ENCODE measurements at regions not wholly inside any gene's neighbourhood (a gene's known extent, or its start where the extent isn't known, plus 50 kb on each side); places are given as distances from the start of the nearest gene placed in this dataset.

GRCh38 chr4:54902976-54903375, 222.4 kb downstream of the KDR start:
- H3K27ac ChIP-seq (ENCODE audit: insufficient read depth, low read length, poor library complexity, severe bottlenecking) = no peak overlapping the region
- Mint-ChIP-seq H3K27ac (no peak overlapping the region), H3K27me3 (peaks cover 4% of the 10 kb centered on the region), H3K4me1 (no peaks in the 10 kb centered on the region), H3K36me3 (no peaks in the 10 kb centered on the region), H3K4me3 (no peak overlapping the region), H3K9me3 (peaks cover 0 to 11% (median 5%) of the 10 kb centered on the region in 7 donors)
- no peaks in the 10 kb centered on the region for H3K27me3 ChIP-seq (ENCODE audit: control insufficient read depth, insufficient read depth, low read length)
- no peaks in the 10 kb centered on the region for H3K4me1 ChIP-seq (ENCODE audit: control insufficient read depth, insufficient read depth, low read length, poor library complexity, severe bottlenecking)
- no peak for DNase-seq
- no peak overlapping the region for H3K4me3 ChIP-seq (ENCODE audit: low read depth, low read length)
- no peak for ATAC-seq (ENCODE audit: low read depth in 2 of 2)
- no peaks in the 10 kb centered on the region for H3K9me3 ChIP-seq (ENCODE audit: control insufficient read depth in 2 of 2, low read length in 2 of 2)
- H3K36me3 ChIP-seq (ENCODE audit: control insufficient read depth, insufficient read depth, low read length) = no peaks in the 10 kb centered on the region

GRCh38 chr4:54902271-54902670, 223.1 kb downstream of the KDR start:
- peaks cover 0 to 9% (median 3%) of the 10 kb centered on the region in 7 donors for H3K9me3 Mint-ChIP-seq
- no peak overlapping the region for H3K4me3 ChIP-seq (ENCODE audit: low read depth, low read length)
- no peak overlapping the region for H3K27ac Mint-ChIP-seq
- no peaks in the 10 kb centered on the region for H3K4me1 ChIP-seq (ENCODE audit: control insufficient read depth, insufficient read depth, low read length, poor library complexity, severe bottlenecking)
- DNase-seq (no peak), ATAC-seq (ENCODE audit: low read depth in 2 of 2) (no peak)
- no peak overlapping the region for H3K27ac ChIP-seq (ENCODE audit: insufficient read depth, low read length, poor library complexity, severe bottlenecking)
- no peaks in the 10 kb centered on the region for H3K27me3 ChIP-seq (ENCODE audit: control insufficient read depth, insufficient read depth, low read length)
- H3K4me3 Mint-ChIP-seq = no peak overlapping the region
- H3K27me3 Mint-ChIP-seq = peaks cover 4% of the 10 kb centered on the region
- no peaks in the 10 kb centered on the region for H3K36me3 ChIP-seq (ENCODE audit: control insufficient read depth, insufficient read depth, low read length)
- H3K36me3 Mint-ChIP-seq = no peaks in the 10 kb centered on the region
- no peaks in the 10 kb centered on the region for H3K9me3 ChIP-seq (ENCODE audit: control insufficient read depth in 2 of 2, low read length in 2 of 2)
- no peaks in the 10 kb centered on the region for H3K4me1 Mint-ChIP-seq

GRCh38 chr4:54901202-54901601, 224.2 kb downstream of the KDR start:
- H3K4me1 ChIP-seq (ENCODE audit: control insufficient read depth, insufficient read depth, low read length, poor library complexity, severe bottlenecking) = no peaks in the 10 kb centered on the region
- H3K4me3 Mint-ChIP-seq = no peak overlapping the region
- no peak overlapping the region for H3K27ac ChIP-seq (ENCODE audit: insufficient read depth, low read length, poor library complexity, severe bottlenecking)
- H3K27ac Mint-ChIP-seq = no peak overlapping the region
- no peaks in the 10 kb centered on the region for H3K9me3 ChIP-seq (ENCODE audit: control insufficient read depth in 2 of 2, low read length in 2 of 2)
- no peaks in the 10 kb centered on the region for H3K27me3 ChIP-seq (ENCODE audit: control insufficient read depth, insufficient read depth, low read length)
- H3K27me3 Mint-ChIP-seq = no peaks in the 10 kb centered on the region
- no peaks in the 10 kb centered on the region for H3K36me3 Mint-ChIP-seq
- H3K4me1 Mint-ChIP-seq = no peaks in the 10 kb centered on the region
- ATAC-seq (ENCODE audit: low read depth in 2 of 2) = no peak
- no peaks in the 10 kb centered on the region for H3K36me3 ChIP-seq (ENCODE audit: control insufficient read depth, insufficient read depth, low read length)
- DNase-seq = no peak
- H3K9me3 Mint-ChIP-seq = peaks cover 0 to 8% (median 2%) of the 10 kb centered on the region in 7 donors
- no peak overlapping the region for H3K4me3 ChIP-seq (ENCODE audit: low read depth, low read length)

GRCh38 chr4:54898656-54899340, 226.6 kb downstream of the KDR start:
- no peaks in the 10 kb centered on the region for H3K9me3 ChIP-seq (ENCODE audit: control insufficient read depth in 2 of 2, low read length in 2 of 2)
- no peaks in the 10 kb centered on the region for H3K4me1 ChIP-seq (ENCODE audit: control insufficient read depth, insufficient read depth, low read length, poor library complexity, severe bottlenecking)
- DNase-seq = no peak
- no peak overlapping the region for H3K4me3 Mint-ChIP-seq
- H3K27ac ChIP-seq (ENCODE audit: insufficient read depth, low read length, poor library complexity, severe bottlenecking) = no peak overlapping the region
- H3K4me1 Mint-ChIP-seq = no peaks in the 10 kb centered on the region
- H3K9me3 Mint-ChIP-seq = peaks cover 0 to 3% (median 2%) of the 10 kb centered on the region in 7 donors
- no peak for ATAC-seq (ENCODE audit: low read depth in 2 of 2)
- H3K4me3 ChIP-seq (ENCODE audit: low read depth, low read length) = no peak overlapping the region
- no peaks in the 10 kb centered on the region for H3K27me3 Mint-ChIP-seq
- no peak overlapping the region for H3K27ac Mint-ChIP-seq
- H3K27me3 ChIP-seq (ENCODE audit: control insufficient read depth, insufficient read depth, low read length) = no peaks in the 10 kb centered on the region
- H3K36me3 ChIP-seq (ENCODE audit: control insufficient read depth, insufficient read depth, low read length) = no peaks in the 10 kb centered on the region
- H3K36me3 Mint-ChIP-seq = no peaks in the 10 kb centered on the region

GRCh38 chr4:54898056-54898562, 227.3 kb downstream of the KDR start:
- no peaks in the 10 kb centered on the region for H3K27me3 ChIP-seq (ENCODE audit: control insufficient read depth, insufficient read depth, low read length)

GRCh38 chr4:54897590-54897989, 227.8 kb downstream of the KDR start:
- Histone ChIP-seq H3K27ac (ENCODE audit: insufficient read depth, low read length, poor library complexity, severe bottlenecking) (no peak overlapping the region), H3K36me3 (ENCODE audit: control insufficient read depth, insufficient read depth, low read length) (no peaks in the 10 kb centered on the region), H3K4me1 (ENCODE audit: control insufficient read depth, insufficient read depth, low read length, poor library complexity, severe bottlenecking) (no peaks in the 10 kb centered on the region), H3K27me3 (ENCODE audit: control insufficient read depth, insufficient read depth, low read length) (no peaks in the 10 kb centered on the region), H3K4me3 (ENCODE audit: low read depth, low read length) (no peak overlapping the region), H3K9me3 (ENCODE audit: control insufficient read depth in 2 of 2, low read length in 2 of 2) (no peaks in the 10 kb centered on the region)
- no peaks in the 10 kb centered on the region for H3K27me3 Mint-ChIP-seq
- H3K4me3 Mint-ChIP-seq = no peak overlapping the region
- H3K36me3 Mint-ChIP-seq = no peaks in the 10 kb centered on the region
- H3K27ac Mint-ChIP-seq = no peak overlapping the region
- DNase-seq = no peak
- ATAC-seq (ENCODE audit: low read depth in 2 of 2) = no peak
- peaks cover 0 to 4% (median 2%) of the 10 kb centered on the region in 7 donors for H3K9me3 Mint-ChIP-seq
- H3K4me1 Mint-ChIP-seq = no peaks in the 10 kb centered on the region

More at GRCh38 chr4:54898056-54898562, 227.3 kb downstream of the KDR start:
- DNase-seq (no peak), ATAC-seq (ENCODE audit: low read depth in 2 of 2) (no peak)
- no peak overlapping the region for H3K27ac Mint-ChIP-seq
- no peak overlapping the region for H3K4me3 ChIP-seq (ENCODE audit: low read depth, low read length)
- H3K4me1 ChIP-seq (ENCODE audit: control insufficient read depth, insufficient read depth, low read length, poor library complexity, severe bottlenecking) = no peaks in the 10 kb centered on the region
- H3K9me3 ChIP-seq (ENCODE audit: control insufficient read depth in 2 of 2, low read length in 2 of 2) = no peaks in the 10 kb centered on the region
- no peaks in the 10 kb centered on the region for H3K36me3 ChIP-seq (ENCODE audit: control insufficient read depth, insufficient read depth, low read length)
- H3K27me3 Mint-ChIP-seq = no peaks in the 10 kb centered on the region
- H3K27ac ChIP-seq (ENCODE audit: insufficient read depth, low read length, poor library complexity, severe bottlenecking) = no peak overlapping the region
- no peak overlapping the region for H3K4me3 Mint-ChIP-seq
- H3K4me1 Mint-ChIP-seq = no peaks in the 10 kb centered on the region
- peaks cover 0 to 4% (median 2%) of the 10 kb centered on the region in 7 donors for H3K9me3 Mint-ChIP-seq
- no peaks in the 10 kb centered on the region for H3K36me3 Mint-ChIP-seq

- Mint-ChIP-seq H3K4me1 (no peaks in the 10 kb centered on the region), H3K27ac (no peak overlapping the region), H3K36me3 (no peaks in the 10 kb centered on the region), H3K27me3 (no peaks in the 10 kb centered on the region), H3K9me3 (peaks cover 0 to 2% (median 0%) of the 10 kb centered on the region in 7 donors), H3K4me3 (no peak overlapping the region)
- ATAC-seq (ENCODE audit: low read depth in 2 of 2) = no peak
- H3K9me3 ChIP-seq (ENCODE audit: control insufficient read depth in 2 of 2, low read length in 2 of 2) = no peaks in the 10 kb centered on the region
- H3K27ac ChIP-seq (ENCODE audit: insufficient read depth, low read length, poor library complexity, severe bottlenecking) = no peak overlapping the region
- H3K36me3 ChIP-seq (ENCODE audit: control insufficient read depth, insufficient read depth, low read length) = no peaks in the 10 kb centered on the region
- no peaks in the 10 kb centered on the region for H3K27me3 ChIP-seq (ENCODE audit: control insufficient read depth, insufficient read depth, low read length)
- DNase-seq = no peak
- H3K4me3 ChIP-seq (ENCODE audit: low read depth, low read length) = no peak overlapping the region
- H3K4me1 ChIP-seq (ENCODE audit: control insufficient read depth, insufficient read depth, low read length, poor library complexity, severe bottlenecking) = no peaks in the 10 kb centered on the region
Measured at GRCh38 chr4:54882616-54883015, 224.9 kb downstream of the KIT start.

- no peaks in the 10 kb centered on the region for H3K36me3 ChIP-seq (ENCODE audit: control insufficient read depth, insufficient read depth, low read length)
- peaks cover 0 to 2% (median 0%) of the 10 kb centered on the region in 7 donors for H3K9me3 Mint-ChIP-seq
- no peak for DNase-seq
- H3K27ac ChIP-seq (ENCODE audit: insufficient read depth, low read length, poor library complexity, severe bottlenecking) = no peak overlapping the region
- no peaks in the 10 kb centered on the region for H3K4me1 Mint-ChIP-seq
- H3K4me3 Mint-ChIP-seq = no peak overlapping the region
- H3K27me3 Mint-ChIP-seq = no peaks in the 10 kb centered on the region
- ATAC-seq (ENCODE audit: low read depth in 2 of 2) = no peak
- no peaks in the 10 kb centered on the region for H3K36me3 Mint-ChIP-seq
- no peaks in the 10 kb centered on the region for H3K9me3 ChIP-seq (ENCODE audit: control insufficient read depth in 2 of 2, low read length in 2 of 2)
- no peaks in the 10 kb centered on the region for H3K27me3 ChIP-seq (ENCODE audit: control insufficient read depth, insufficient read depth, low read length)
- no peak overlapping the region for H3K27ac Mint-ChIP-seq
- H3K4me3 ChIP-seq (ENCODE audit: low read depth, low read length) = no peak overlapping the region
- no peaks in the 10 kb centered on the region for H3K4me1 ChIP-seq (ENCODE audit: control insufficient read depth, insufficient read depth, low read length, poor library complexity, severe bottlenecking)
Measured at GRCh38 chr4:54879576-54879975, 221.8 kb downstream of the KIT start.
